Mucosa of rectum (tissue), 2 donors: ENCODE measurements at regions not wholly inside any gene's neighbourhood (a gene's known extent, or its start where the extent isn't known, plus 50 kb on each side); places are given as distances from the start of the nearest gene placed in this dataset.
"Not testable (repeated sequence)": the region's sequence is repeated elsewhere in the genome, so short reads cannot be mapped to it uniquely, and the experiment has no call there.

Experiments used
- H3K27ac ChIP-seq, 2 donors: one replicate each; pipeline ENCODE4 v1.7.0; 2013; ENCODE audit warnings: inconsistent platforms in 2 of 2, low read depth in 2 of 2, low read length in 2 of 2
- H3K27me3 ChIP-seq, 2 donors: one replicate each; pipeline ENCODE4 v1.7.0; 2013; ENCODE audit warnings: low read length in 2 of 2; ENCODE audit not compliant: control insufficient read depth in 2 of 2, insufficient read depth in 2 of 2
- H3K36me3 ChIP-seq, 2 donors: one replicate each; pipeline ENCODE4 v1.7.0; 2013; ENCODE audit warnings: low read length in 2 of 2; ENCODE audit not compliant: control insufficient read depth in 2 of 2, insufficient read depth in 2 of 2
- H3K4me1 ChIP-seq, 2 donors: one replicate each; pipeline ENCODE4 v1.7.0; 2013; ENCODE audit warnings: low read length in 2 of 2, mild to moderate bottlenecking in 1 of 2; ENCODE audit not compliant: control insufficient read depth in 2 of 2, insufficient read depth in 2 of 2
- H3K4me3 ChIP-seq, 2 donors: one replicate each; pipeline ENCODE4 v1.7.0; 2013; ENCODE audit warnings: low read length in 2 of 2
- H3K9ac ChIP-seq, 2 donors: one replicate each; pipeline ENCODE4 v1.7.0; 2013; ENCODE audit warnings: low read length in 2 of 2, low read depth in 1 of 2, mild to moderate bottlenecking in 1 of 2
- H3K9me3 ChIP-seq, 2 donors: one replicate each; pipeline ENCODE4 v1.7.0; 2013; ENCODE audit warnings: low read length in 2 of 2; ENCODE audit not compliant: control insufficient read depth in 2 of 2
- donor health status: healthy.
- donor health status: Normal muscosa, but diverticular disease.

DNA sequence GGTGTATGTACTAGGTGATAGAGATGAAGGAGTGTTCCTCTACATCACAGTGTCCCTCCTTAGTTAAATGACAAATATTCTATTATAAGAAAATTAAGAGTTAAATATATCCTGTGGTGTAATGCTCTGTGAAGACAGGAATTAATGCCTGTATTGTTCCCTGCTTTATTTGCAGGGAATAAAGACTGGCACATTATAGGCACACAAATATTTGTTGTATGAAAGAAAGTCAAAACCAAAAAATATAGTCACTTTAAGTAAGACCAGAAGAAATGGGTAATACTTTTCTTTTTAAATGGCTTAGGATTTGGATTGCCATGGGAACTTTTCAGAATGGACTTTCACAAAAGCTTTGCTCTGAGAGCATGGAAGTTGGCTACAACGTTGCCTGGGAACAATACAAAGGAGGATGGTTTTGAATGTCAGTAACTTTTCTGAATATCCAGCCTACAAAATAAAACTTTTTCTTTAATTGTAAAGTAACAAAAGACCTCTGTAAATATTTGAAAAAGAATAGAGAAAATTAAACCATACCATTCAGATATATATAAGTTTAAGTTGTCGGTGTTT is 158.0 kb upstream of the P2RY1 start:
- no peak overlapping the region for H3K9ac ChIP-seq
- H3K4me3 ChIP-seq, result no peak overlapping the region
- no peaks in the 10 kb centered on the region for H3K4me1 ChIP-seq
- no peaks in the 10 kb centered on the region for H3K27me3 ChIP-seq
- H3K27ac ChIP-seq, result no peak overlapping the region
- H3K9me3 ChIP-seq, result no peaks in the 10 kb centered on the region
- no peaks in the 10 kb centered on the region for H3K36me3 ChIP-seq

DNA sequence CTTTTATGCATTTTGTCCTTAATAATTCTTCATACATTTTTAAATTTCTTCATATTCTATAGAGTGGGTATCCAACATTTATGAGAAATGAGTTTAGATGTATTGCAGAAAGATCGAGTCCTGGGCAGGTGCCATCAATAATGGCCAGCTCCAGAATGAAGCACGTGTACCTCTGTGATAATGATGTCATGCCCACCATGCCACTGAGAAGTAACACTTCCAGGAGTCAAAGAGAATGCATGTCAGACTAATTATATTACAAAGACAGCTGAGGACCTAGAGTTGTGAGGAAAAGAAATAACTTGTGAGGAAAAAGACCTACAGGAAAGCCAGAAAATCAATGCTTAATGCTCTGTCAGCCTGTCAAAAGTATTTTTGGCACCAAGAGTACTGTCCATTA is 157.4 kb upstream of the P2RY1 start:
- H3K4me3 ChIP-seq, result no peak overlapping the region
- no peaks in the 10 kb centered on the region for H3K36me3 ChIP-seq
- H3K27me3 ChIP-seq, result no peaks in the 10 kb centered on the region
- no peaks in the 10 kb centered on the region for H3K9me3 ChIP-seq
- no peaks in the 10 kb centered on the region for H3K4me1 ChIP-seq
- no peak overlapping the region for H3K9ac ChIP-seq
- H3K27ac ChIP-seq, result no peak overlapping the region

DNA sequence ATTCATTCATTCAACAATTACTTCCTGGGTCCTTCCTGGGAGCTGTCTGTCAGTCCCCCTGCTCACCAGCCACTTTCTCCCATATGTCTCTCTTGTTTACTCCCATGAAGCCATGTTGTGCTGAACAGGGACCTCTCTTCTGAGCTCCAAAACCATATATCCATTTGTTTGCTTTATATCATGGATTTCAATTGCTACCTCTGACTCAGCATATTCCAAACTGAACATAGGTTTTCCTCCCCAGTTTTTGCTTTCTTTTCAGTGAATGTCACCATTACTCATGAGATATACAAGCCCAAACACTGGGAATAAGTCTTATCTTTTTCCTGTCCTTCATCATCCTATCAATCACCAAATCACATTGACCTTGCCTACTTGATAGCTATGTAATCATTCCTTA is 152.5 kb upstream of the P2RY1 start:
- Histone ChIP-seq H3K27me3 (no peaks in the 10 kb centered on the region), H3K9me3 (no peaks in the 10 kb centered on the region), H3K4me3 (no peak overlapping the region), H3K36me3 (no peaks in the 10 kb centered on the region), H3K4me1 (no peaks in the 10 kb centered on the region), H3K27ac (no peak overlapping the region), H3K9ac (no peak overlapping the region)

DNA sequence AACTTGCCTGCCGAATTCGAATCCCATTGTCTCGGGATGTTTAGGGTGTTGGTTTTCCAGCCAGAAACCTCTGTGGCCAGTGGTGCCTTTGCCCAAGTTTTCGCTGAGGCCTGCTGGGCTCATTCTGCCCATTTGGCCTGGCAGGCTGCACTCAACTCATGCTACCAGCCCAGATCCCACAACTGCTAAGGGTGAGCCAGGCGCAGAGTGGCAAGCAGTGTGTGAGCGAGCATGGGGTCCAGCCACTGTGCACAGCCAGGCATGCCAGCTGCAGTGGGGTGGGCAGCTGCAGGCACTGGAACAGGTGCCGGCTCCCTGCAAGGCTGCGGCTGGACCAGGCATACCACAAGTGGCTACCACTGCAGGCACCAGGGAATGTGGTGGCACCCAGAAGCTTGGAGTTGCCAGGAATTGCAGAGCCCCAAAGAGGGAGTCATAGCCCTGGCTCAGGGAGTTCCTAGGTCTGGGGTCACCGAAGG is 151.4 kb upstream of the P2RY1 start:
- H3K27me3 ChIP-seq, result no peaks in the 10 kb centered on the region
- H3K4me1 ChIP-seq, result no peaks in the 10 kb centered on the region
- no peak overlapping the region for H3K9ac ChIP-seq
- no peak overlapping the region for H3K4me3 ChIP-seq
- H3K27ac ChIP-seq, result no peak overlapping the region
- H3K9me3 ChIP-seq, result no peaks in the 10 kb centered on the region
- no peaks in the 10 kb centered on the region for H3K36me3 ChIP-seq

DNA sequence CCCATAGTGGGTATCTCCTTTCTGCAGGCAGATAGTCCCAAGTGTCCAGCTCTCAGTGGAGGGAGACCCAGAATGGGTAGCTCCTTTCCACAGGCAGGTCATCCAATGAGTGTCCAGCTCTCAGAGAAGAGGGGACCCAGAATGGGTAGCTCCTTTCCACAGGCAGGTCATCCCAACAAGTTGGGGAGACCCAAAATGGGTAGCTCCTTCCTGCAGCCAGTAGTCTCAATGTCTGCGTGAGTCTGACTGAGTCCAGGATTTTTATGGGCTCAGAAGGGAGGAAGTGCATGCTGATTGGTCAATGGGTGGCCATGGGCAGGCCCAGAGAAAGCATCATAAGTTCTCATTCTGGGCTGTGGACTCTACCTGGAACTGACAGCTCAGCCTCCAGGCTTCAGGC is 150.7 kb upstream of the P2RY1 start:
- no peaks in the 10 kb centered on the region for H3K36me3 ChIP-seq
- H3K4me3 ChIP-seq, result no peak overlapping the region
- no peak overlapping the region for H3K9ac ChIP-seq
- no peaks in the 10 kb centered on the region for H3K4me1 ChIP-seq
- H3K27ac ChIP-seq, result no peak overlapping the region
- H3K27me3 ChIP-seq, result no peaks in the 10 kb centered on the region
- H3K9me3 ChIP-seq, result no peaks in the 10 kb centered on the region

DNA sequence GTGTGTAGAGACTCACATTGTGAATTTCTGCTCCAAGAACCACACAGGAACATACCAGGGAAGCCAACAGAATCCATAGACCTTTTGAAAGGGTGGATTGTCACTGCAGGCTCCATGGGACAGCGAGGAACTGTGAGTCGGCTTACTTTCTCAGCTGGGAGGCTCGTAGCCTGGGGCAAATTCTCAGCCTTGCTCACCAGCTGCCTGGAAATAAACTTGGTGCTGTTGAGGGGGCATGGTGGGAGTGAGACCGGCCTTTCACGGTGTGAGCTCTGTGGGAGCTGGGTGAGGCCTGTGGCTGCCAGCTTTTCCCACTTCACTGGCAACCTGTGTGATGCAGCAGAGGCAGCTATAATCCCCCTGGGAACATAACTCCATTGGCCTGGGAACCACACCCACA is 146.6 kb upstream of the P2RY1 start:
- Histone ChIP-seq H3K9me3 (no peaks in the 10 kb centered on the region), H3K4me1 (no peaks in the 10 kb centered on the region), H3K9ac (no peak overlapping the region), H3K27ac (no peak overlapping the region), H3K27me3 (no peaks in the 10 kb centered on the region), H3K4me3 (no peak overlapping the region), H3K36me3 (no peaks in the 10 kb centered on the region)

DNA sequence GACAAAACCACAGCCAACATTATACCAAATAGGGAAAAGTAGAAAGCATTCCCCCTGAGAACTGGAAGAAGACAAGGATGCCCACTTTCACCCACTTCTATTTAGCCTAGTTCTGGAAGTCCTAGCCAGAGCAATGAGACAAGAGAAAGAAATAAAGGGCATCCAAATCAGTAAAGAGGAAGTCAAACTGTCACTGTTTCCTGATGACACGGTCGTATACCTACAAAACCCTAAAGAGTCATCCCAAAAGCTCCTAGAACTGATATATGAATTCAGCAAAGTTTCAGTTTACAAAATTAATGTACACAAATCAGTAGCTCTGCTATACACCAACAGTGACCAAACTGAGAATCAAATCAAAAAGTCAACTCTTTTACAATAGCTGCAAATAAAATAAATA is 142.6 kb upstream of the P2RY1 start:
- not testable (repeated sequence) for H3K4me1 ChIP-seq, H3K27me3 ChIP-seq, H3K36me3 ChIP-seq, H3K4me3 ChIP-seq, H3K27ac ChIP-seq, H3K9ac ChIP-seq, H3K9me3 ChIP-seq

DNA sequence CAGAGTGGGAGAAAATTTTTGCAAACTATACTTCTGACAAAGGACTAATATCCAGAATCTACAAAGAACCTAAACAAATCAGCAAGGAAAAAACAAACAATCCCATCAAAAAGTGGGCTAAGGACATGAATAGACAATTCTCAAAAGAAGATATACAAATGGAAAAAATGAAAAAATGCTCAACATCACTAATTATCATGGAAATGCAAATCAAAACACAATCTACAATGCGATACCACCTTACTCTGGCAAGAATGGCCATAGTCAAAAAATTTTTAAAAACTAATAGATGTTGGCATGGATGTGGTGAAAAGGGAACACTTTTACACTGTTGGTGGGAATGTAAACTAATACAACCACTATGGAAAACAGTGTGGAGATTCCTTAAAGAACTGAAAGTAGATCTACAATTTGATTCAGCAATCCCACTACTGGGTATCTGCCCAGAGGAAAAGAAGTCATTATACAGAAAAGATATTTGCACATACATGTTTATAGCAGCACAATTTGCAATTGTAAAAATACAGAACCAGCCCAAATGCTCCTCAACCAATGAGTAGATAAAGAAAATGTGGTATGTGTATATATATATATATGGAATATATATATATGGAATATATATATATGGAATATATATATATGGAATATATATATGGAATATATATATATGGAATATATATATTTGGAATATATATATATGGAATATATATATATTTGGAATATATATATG is 141.2 kb upstream of the P2RY1 start:
- not testable (repeated sequence) for H3K9ac ChIP-seq, H3K9me3 ChIP-seq, H3K4me1 ChIP-seq, H3K27me3 ChIP-seq, H3K4me3 ChIP-seq, H3K27ac ChIP-seq, H3K36me3 ChIP-seq

DNA sequence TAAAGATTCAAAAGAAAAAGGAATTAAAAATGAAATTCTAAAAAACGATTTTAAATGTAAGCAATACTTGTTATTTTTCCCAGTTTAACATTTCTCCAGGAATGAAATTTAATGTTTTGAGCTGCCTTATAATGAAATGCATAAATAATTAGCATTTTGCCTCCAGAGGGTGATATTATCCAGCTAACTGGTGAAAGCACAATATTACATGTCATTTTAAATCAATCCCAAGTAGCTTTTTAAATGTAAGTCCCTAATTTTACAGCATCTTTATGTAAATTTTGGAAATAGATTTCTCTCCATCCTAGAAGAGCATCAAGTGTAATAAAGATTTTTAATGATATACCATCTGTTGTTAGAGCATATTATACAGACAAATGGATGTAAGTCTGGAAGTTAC is 139.1 kb upstream of the P2RY1 start:
- Histone ChIP-seq H3K27me3 (no peaks in the 10 kb centered on the region), H3K9me3 (no peaks in the 10 kb centered on the region)

DNA sequence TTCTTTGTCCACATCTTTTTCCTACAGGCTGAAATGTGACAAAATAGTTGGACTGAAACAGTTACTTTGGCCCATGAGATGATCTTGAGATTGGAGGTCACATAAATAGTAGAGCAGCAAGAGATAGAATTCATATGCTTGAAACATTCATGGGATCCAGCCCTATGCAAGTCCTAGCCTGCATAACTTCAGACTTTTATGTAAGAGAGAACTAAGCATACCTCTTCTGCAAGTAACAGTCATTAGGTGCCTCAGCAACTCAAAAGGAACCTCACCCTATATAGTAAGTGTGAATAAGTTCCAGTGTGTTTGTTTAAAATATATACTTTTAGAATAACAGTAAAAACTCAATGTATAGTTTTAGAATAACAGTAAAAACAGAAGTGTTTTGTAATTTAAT is 138.0 kb upstream of the P2RY1 start:
- Histone ChIP-seq H3K27me3 (no peaks in the 10 kb centered on the region), H3K9ac (no peak overlapping the region), H3K9me3 (no peaks in the 10 kb centered on the region), H3K4me3 (no peak overlapping the region), H3K27ac (no peak overlapping the region), H3K36me3 (no peaks in the 10 kb centered on the region), H3K4me1 (no peaks in the 10 kb centered on the region)

More for the DNA sequence above, 139.1 kb upstream of the P2RY1 start:
- Histone ChIP-seq H3K4me1 (no peaks in the 10 kb centered on the region), H3K27ac (no peak overlapping the region), H3K4me3 (no peak overlapping the region), H3K9ac (no peak overlapping the region), H3K36me3 (no peaks in the 10 kb centered on the region)
